ENCODE measurements at regions not wholly inside any gene's neighbourhood (a gene's known extent, or its start where the extent isn't known, plus 50 kb on each side); places are given as distances from the start of the nearest gene placed in this dataset.

GRCh38 chr11:91023731-91024130, 800.9 kb upstream of the CHORDC1 start:
- TF ChIP-seq, protein P1, sequence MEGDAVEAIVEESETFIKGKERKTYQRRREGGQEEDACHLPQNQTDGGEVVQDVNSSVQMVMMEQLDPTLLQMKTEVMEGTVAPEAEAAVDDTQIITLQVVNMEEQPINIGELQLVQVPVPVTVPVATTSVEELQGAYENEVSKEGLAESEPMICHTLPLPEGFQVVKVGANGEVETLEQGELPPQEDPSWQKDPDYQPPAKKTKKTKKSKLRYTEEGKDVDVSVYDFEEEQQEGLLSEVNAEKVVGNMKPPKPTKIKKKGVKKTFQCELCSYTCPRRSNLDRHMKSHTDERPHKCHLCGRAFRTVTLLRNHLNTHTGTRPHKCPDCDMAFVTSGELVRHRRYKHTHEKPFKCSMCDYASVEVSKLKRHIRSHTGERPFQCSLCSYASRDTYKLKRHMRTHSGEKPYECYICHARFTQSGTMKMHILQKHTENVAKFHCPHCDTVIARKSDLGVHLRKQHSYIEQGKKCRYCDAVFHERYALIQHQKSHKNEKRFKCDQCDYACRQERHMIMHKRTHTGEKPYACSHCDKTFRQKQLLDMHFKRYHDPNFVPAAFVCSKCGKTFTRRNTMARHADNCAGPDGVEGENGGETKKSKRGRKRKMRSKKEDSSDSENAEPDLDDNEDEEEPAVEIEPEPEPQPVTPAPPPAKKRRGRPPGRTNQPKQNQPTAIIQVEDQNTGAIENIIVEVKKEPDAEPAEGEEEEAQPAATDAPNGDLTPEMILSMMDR (IDR thresholded peaks at IDR 0.05) = no peak
- TF ChIP-seq POLR2A (IDR thresholded peaks at IDR 0.05) (no peak), POLR2AphosphoS5 (IDR thresholded peaks at IDR 0.05) (no peak), EP300 (IDR thresholded peaks at IDR 0.05) (no peak)
